ENCODE measurements at regions not wholly inside any gene's neighbourhood (a gene's known extent, or its start where the extent isn't known, plus 50 kb on each side); places are given as distances from the start of the nearest gene placed in this dataset.

GRCh38 chr3:137438561-137438960 is 325.6 kb upstream of the SOX14 start:
- Histone ChIP-seq H3K36me3 (replicated peaks; ENCODE audit: control insufficient read depth, insufficient read depth, low read length) (no peaks in the 10 kb centered on the region), H3K27me3 (ENCODE audit: control insufficient read depth, insufficient read depth, low read length) (no peaks in the 10 kb centered on the region), H3K4me3 (ENCODE audit: insufficient read depth, low read depth, low read length) (no peak overlapping the region)
- no peak for DNase-seq

- Histone ChIP-seq H3K27me3 (ENCODE audit: control insufficient read depth, insufficient read depth, low read length) (no peaks in the 10 kb centered on the region), H3K36me3 (replicated peaks; ENCODE audit: control insufficient read depth, insufficient read depth, low read length) (no peaks in the 10 kb centered on the region), H3K4me3 (ENCODE audit: insufficient read depth, low read depth, low read length) (peak overlapping the region; percentile 12; the same call in 1 of the 2 replicates)
- no peak for DNase-seq
Observed at GRCh38 chr3:137460944-137461343, 303.2 kb upstream of the SOX14 start.

- Histone ChIP-seq H3K27me3 (ENCODE audit: control insufficient read depth, insufficient read depth, low read length) (no peaks in the 10 kb centered on the region), H3K4me3 (ENCODE audit: insufficient read depth, low read depth, low read length) (no peak overlapping the region), H3K36me3 (replicated peaks; ENCODE audit: control insufficient read depth, insufficient read depth, low read length) (no peaks in the 10 kb centered on the region)
- no peak for DNase-seq
Observed at GRCh38 chr3:137463131-137463530, 301.0 kb upstream of the SOX14 start.

GRCh38 chr3:137464341-137464740 is 299.8 kb upstream of the SOX14 start:
- H3K4me3 ChIP-seq (ENCODE audit: insufficient read depth, low read depth, low read length) = no peak overlapping the region
- DNase-seq = no peak
- H3K27me3 ChIP-seq (ENCODE audit: control insufficient read depth, insufficient read depth, low read length) = no peaks in the 10 kb centered on the region
- no peaks in the 10 kb centered on the region for H3K36me3 ChIP-seq (replicated peaks; ENCODE audit: control insufficient read depth, insufficient read depth, low read length)

GRCh38 chr3:137468446-137468845 is 295.7 kb upstream of the SOX14 start:
- H3K36me3 ChIP-seq (replicated peaks; ENCODE audit: control insufficient read depth, insufficient read depth, low read length) = no peaks in the 10 kb centered on the region
- H3K27me3 ChIP-seq (ENCODE audit: control insufficient read depth, insufficient read depth, low read length) = no peaks in the 10 kb centered on the region
- DNase-seq = no peak
- no peak overlapping the region for H3K4me3 ChIP-seq (ENCODE audit: insufficient read depth, low read depth, low read length)

- Histone ChIP-seq H3K4me3 (ENCODE audit: insufficient read depth, low read depth, low read length) (no peak overlapping the region), H3K27me3 (ENCODE audit: control insufficient read depth, insufficient read depth, low read length) (no peaks in the 10 kb centered on the region)
Observed at GRCh38 chr3:137469263-137469662, 294.9 kb upstream of the SOX14 start.

GRCh38 chr3:137471130-137471529 is 293.0 kb upstream of the SOX14 start:
- no peaks in the 10 kb centered on the region for H3K27me3 ChIP-seq (ENCODE audit: control insufficient read depth, insufficient read depth, low read length)
- H3K4me3 ChIP-seq (ENCODE audit: insufficient read depth, low read depth, low read length) = no peak overlapping the region
- DNase-seq = no peak
- H3K36me3 ChIP-seq (replicated peaks; ENCODE audit: control insufficient read depth, insufficient read depth, low read length) = no peaks in the 10 kb centered on the region

More at GRCh38 chr3:137469263-137469662, 294.9 kb upstream of the SOX14 start:
- no peak for DNase-seq
- no peaks in the 10 kb centered on the region for H3K36me3 ChIP-seq (replicated peaks; ENCODE audit: control insufficient read depth, insufficient read depth, low read length)

- no peak for DNase-seq
- no peak overlapping the region for H3K4me3 ChIP-seq (ENCODE audit: insufficient read depth, low read depth, low read length)
- H3K36me3 ChIP-seq (replicated peaks; ENCODE audit: control insufficient read depth, insufficient read depth, low read length) = no peaks in the 10 kb centered on the region
- H3K27me3 ChIP-seq (ENCODE audit: control insufficient read depth, insufficient read depth, low read length) = no peaks in the 10 kb centered on the region
Observed at GRCh38 chr3:137471558-137472204, 292.4 kb upstream of the SOX14 start.

GRCh38 chr3:137477614-137478013 is 286.5 kb upstream of the SOX14 start:
- DNase-seq = no peak
- H3K27me3 ChIP-seq (ENCODE audit: control insufficient read depth, insufficient read depth, low read length) = no peaks in the 10 kb centered on the region
- no peak overlapping the region for H3K4me3 ChIP-seq (ENCODE audit: insufficient read depth, low read depth, low read length)
- H3K36me3 ChIP-seq (replicated peaks; ENCODE audit: control insufficient read depth, insufficient read depth, low read length) = no peaks in the 10 kb centered on the region

- Histone ChIP-seq H3K4me3 (ENCODE audit: insufficient read depth, low read depth, low read length) (no peak overlapping the region), H3K36me3 (replicated peaks; ENCODE audit: control insufficient read depth, insufficient read depth, low read length) (no peaks in the 10 kb centered on the region), H3K27me3 (ENCODE audit: control insufficient read depth, insufficient read depth, low read length) (no peaks in the 10 kb centered on the region)
- DNase-seq = no peak
Observed at GRCh38 chr3:137509354-137510045, 254.6 kb upstream of the SOX14 start.

- Histone ChIP-seq H3K36me3 (replicated peaks; ENCODE audit: control insufficient read depth, insufficient read depth, low read length) (no peaks in the 10 kb centered on the region), H3K27me3 (ENCODE audit: control insufficient read depth, insufficient read depth, low read length) (no peaks in the 10 kb centered on the region), H3K4me3 (ENCODE audit: insufficient read depth, low read depth, low read length) (no peak overlapping the region)
- no peak for DNase-seq
Observed at GRCh38 chr3:137511655-137512054, 252.5 kb upstream of the SOX14 start.

- no peak for DNase-seq
- no peaks in the 10 kb centered on the region for H3K27me3 ChIP-seq (ENCODE audit: control insufficient read depth, insufficient read depth, low read length)
Observed at GRCh38 chr3:137514853-137515252, 249.3 kb upstream of the SOX14 start.

GRCh38 chr3:137519602-137520001 is 244.5 kb upstream of the SOX14 start:
- no peaks in the 10 kb centered on the region for H3K27me3 ChIP-seq (ENCODE audit: control insufficient read depth, insufficient read depth, low read length)
- H3K4me3 ChIP-seq (ENCODE audit: insufficient read depth, low read depth, low read length) = no peak overlapping the region
- DNase-seq = no peak
- no peaks in the 10 kb centered on the region for H3K36me3 ChIP-seq (replicated peaks; ENCODE audit: control insufficient read depth, insufficient read depth, low read length)

More at GRCh38 chr3:137514853-137515252, 249.3 kb upstream of the SOX14 start:
- Histone ChIP-seq H3K4me3 (ENCODE audit: insufficient read depth, low read depth, low read length) (no peak overlapping the region), H3K36me3 (replicated peaks; ENCODE audit: control insufficient read depth, insufficient read depth, low read length) (no peaks in the 10 kb centered on the region)

- no peak for DNase-seq
- no peak overlapping the region for H3K4me3 ChIP-seq (ENCODE audit: insufficient read depth, low read depth, low read length)
Observed at GRCh38 chr3:137524751-137525150, 239.4 kb upstream of the SOX14 start.

GRCh38 chr3:137525471-137525870 is 238.6 kb upstream of the SOX14 start:
- Histone ChIP-seq H3K27me3 (ENCODE audit: control insufficient read depth, insufficient read depth, low read length) (no peaks in the 10 kb centered on the region), H3K36me3 (replicated peaks; ENCODE audit: control insufficient read depth, insufficient read depth, low read length) (no peaks in the 10 kb centered on the region), H3K4me3 (ENCODE audit: insufficient read depth, low read depth, low read length) (no peak overlapping the region)
- no peak for DNase-seq

More at GRCh38 chr3:137524751-137525150, 239.4 kb upstream of the SOX14 start:
- H3K36me3 ChIP-seq (replicated peaks; ENCODE audit: control insufficient read depth, insufficient read depth, low read length) = no peaks in the 10 kb centered on the region
- no peaks in the 10 kb centered on the region for H3K27me3 ChIP-seq (ENCODE audit: control insufficient read depth, insufficient read depth, low read length)

Measured in H7 (cell line).